ENCODE measurements at regions not wholly inside any gene's neighbourhood (a gene's known extent, or its start where the extent isn't known, plus 50 kb on each side); places are given as distances from the start of the nearest gene placed in this dataset.

GRCh38 chrX:13894888-13895565 lies 78.1 kb upstream of the GPM6B start:
- no peak for TF ChIP-seq TAF1 (conservative IDR thresholded peaks at IDR 0.05)
- TF ChIP-seq, protein P1, sequence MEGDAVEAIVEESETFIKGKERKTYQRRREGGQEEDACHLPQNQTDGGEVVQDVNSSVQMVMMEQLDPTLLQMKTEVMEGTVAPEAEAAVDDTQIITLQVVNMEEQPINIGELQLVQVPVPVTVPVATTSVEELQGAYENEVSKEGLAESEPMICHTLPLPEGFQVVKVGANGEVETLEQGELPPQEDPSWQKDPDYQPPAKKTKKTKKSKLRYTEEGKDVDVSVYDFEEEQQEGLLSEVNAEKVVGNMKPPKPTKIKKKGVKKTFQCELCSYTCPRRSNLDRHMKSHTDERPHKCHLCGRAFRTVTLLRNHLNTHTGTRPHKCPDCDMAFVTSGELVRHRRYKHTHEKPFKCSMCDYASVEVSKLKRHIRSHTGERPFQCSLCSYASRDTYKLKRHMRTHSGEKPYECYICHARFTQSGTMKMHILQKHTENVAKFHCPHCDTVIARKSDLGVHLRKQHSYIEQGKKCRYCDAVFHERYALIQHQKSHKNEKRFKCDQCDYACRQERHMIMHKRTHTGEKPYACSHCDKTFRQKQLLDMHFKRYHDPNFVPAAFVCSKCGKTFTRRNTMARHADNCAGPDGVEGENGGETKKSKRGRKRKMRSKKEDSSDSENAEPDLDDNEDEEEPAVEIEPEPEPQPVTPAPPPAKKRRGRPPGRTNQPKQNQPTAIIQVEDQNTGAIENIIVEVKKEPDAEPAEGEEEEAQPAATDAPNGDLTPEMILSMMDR (IDR thresholded peaks at IDR 0.05; ENCODE audit: low read depth, low read length, missing input control) = no peak
- TF ChIP-seq REST (IDR thresholded peaks at IDR 0.05) = no peak
- TF ChIP-seq, protein P2, sequence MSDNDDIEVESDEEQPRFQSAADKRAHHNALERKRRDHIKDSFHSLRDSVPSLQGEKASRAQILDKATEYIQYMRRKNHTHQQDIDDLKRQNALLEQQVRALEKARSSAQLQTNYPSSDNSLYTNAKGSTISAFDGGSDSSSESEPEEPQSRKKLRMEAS (IDR thresholded peaks at IDR 0.05) = no peak
- TF ChIP-seq YY1 (IDR thresholded peaks at IDR 0.05) = no peak
- no peak for TF ChIP-seq JUND (IDR thresholded peaks at IDR 0.05)
- no peak for TF ChIP-seq EGR1 (IDR thresholded peaks at IDR 0.05; ENCODE audit: low read depth in 2 of 2)
- no peak for TF ChIP-seq SP1 (IDR thresholded peaks at IDR 0.05)
- no peak for TF ChIP-seq RAD21 (IDR thresholded peaks at IDR 0.05)
- no peak for TF ChIP-seq ZBTB33 (IDR thresholded peaks at IDR 0.05)
- TF ChIP-seq NR2F2 (IDR thresholded peaks at IDR 0.05) = no peak
- TF ChIP-seq RXRA (IDR thresholded peaks at IDR 0.05) = no peak

Measured in liver (tissue), 3 donors.